GM19351 (cell line): ENCODE measurements at regions not wholly inside any gene's neighbourhood (a gene's known extent, or its start where the extent isn't known, plus 50 kb on each side); places are given as distances from the start of the nearest gene placed in this dataset.

Experiments
- ATAC-seq: cut with Tn5 transposase; IDR thresholded peaks from one replicate; pipeline ENCODE4 v1.9.1; 2021; ENCODE audit warnings: mild to moderate bottlenecking, moderate library complexity; ENCODE audit not compliant: unreplicated experiment

DNA sequence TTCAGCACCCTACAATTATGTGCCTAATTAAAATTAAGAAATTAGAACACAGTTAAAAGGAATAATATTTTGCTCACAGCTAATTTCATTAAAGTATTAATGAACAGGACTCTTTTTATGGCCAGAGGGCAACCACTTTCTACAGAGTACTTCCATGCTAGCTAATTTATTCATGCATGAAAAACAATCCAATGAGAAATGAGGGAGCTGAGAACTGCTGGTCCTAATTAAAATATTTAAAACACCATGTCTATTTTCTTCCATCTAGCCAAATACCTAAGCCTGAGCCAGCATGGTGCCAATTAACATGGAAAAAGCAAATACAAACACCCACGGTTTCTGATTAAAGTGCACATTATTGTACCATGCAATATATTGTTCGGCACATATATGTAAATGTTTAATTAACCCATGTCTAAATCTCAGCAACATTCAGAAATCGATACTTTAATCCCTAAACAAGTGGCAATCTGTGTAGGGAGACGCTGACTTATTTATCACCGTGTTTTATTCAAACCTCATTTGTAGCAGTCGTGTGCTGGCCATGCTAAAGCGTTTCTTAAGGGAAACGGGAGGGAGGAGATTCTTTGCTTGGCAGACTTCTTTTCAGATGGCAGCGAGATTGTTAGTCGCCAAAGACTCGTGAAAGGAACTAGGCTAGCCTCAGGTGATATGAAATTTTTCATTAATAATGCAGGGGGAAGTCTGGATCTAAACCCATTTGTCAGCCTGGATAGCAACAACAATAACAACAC, 193.5 kb downstream of the ANXA2 start:
- no peak for ATAC-seq

- ATAC-seq, result no peak
These were observed 189.1 kb downstream of the ANXA2 start for GRCh38 chr15:60208709-60209108.

- ATAC-seq, result no peak
These were observed 185.2 kb downstream of the ANXA2 start for GRCh38 chr15:60212536-60212935.

- no peak for ATAC-seq
These were observed 184.3 kb downstream of the ANXA2 start for GRCh38 chr15:60213377-60214000.

- no peak for ATAC-seq
These were observed 183.6 kb downstream of the ANXA2 start for GRCh38 chr15:60214201-60214600.

DNA sequence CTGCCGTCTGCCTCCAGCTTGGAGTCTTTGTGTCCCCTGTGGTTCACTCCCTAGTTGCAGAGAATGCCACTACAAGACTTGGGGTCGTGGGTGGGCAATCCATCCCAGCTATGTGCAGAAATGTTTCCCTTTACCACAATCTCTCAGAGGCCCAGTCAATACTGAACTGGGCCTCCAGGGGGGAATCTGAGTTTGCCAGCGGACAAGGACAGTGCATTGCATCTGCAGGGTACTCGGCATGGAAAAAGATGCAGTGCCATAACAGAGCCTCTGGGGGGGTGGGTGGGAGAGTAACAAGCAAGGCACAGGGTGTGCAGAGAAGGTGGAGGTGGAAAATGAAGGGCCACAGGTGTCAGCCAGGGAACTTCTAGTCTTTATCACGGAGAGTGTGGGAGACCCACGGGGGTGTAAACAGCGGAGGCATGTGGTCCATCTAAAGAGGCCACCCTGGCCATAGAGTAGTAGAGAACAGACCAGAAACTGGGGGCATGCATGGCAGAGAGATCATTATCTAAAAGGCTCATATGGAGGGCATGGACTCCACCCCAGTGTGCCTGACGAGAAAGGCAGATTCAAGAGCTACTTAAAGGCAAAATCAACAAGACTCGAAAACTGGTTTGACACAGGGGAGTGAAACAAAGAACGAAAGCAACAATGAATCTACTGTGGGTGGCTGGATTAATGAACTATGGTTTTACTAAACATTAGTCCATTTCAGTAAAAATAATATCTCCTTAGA, 182.4 kb downstream of the ANXA2 start:
- no peak for ATAC-seq

- ATAC-seq, result no peak
These were observed 180.6 kb downstream of the ANXA2 start for GRCh38 chr15:60217161-60217560.

DNA sequence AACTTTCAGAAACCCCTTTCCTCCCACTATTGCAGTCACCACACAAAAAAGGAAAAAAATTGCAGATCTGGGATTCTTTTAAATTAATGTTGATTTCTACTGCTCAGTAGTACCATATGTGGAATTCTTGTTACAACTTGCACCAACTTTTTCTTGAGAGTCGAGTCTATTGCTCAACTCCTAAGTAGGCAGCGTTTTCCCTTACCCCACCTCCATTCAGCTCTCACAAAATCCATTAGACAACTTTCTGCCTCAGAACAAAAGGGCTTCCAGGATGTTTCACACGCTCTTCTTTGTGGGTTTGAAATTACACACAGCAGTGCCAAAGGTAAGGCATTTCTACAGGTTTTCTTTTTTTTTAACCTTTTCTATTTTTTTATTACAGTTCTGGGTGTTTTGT, 179.5 kb downstream of the ANXA2 start:
- no peak for ATAC-seq

DNA sequence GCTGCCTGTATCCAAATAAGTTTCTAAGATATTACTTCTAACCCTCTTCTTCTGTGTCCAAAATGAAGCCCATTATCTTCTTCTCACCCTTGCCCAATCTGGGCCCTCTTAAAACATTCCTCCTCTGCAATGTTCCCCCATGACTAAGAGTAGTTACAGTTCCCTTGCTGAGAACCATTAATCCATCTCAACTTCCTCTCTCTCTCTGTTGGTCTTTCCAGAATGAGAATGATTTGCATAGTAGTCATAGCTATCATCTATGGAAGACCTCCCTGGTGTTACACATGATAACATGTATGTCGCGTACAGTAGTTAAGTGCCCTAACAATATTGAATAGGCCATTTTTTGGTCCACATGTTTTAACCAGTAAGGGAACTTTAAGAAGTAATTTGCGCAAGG, 177.9 kb downstream of the ANXA2 start:
- ATAC-seq, result no peak

- ATAC-seq, result no peak
These were observed 176.4 kb downstream of the ANXA2 start for GRCh38 chr15:60221356-60221755.

GRCh38 chr15:60222404-60222803, 175.4 kb downstream of the ANXA2 start:
- ATAC-seq, result no peak

DNA sequence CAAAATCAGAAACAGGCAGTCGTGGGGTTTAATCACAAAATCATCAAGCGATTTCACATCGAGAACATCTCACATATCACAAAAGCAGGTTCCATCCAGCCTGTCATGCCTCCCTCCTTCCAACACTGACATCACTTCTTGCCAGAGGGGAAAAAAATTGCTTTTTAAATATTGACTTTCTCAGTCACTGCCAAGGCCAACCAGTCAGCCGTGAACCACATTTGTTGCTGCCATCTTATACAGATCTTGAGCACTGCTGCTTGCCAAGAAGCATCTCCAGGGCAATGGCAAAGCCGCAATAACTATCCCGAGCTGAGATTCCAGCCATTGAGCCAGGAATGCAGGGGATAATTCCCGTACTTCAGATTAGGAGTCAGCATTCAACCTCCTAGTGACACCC, 174.6 kb downstream of the ANXA2 start:
- no peak for ATAC-seq

GRCh38 chr15:60226924-60227323, 170.9 kb downstream of the ANXA2 start:
- no peak for ATAC-seq

DNA sequence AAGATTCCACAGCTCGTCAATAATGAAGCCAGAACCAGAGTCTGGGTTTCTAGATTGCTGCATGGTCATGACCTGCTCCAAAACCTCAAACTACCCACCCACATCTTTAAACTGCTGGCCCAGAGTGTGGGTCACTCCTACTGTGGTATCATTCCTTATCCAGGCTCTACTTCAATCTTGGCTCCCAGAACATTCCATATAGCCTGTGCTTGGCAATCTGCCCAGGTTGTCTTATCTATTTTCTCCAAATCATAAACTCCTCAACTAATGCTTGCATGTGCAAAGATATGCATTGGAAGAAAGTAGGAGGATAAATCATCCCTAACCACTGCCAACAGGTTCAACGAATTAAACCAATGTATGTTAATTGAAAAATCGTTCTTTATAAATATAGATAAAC, 169.7 kb downstream of the ANXA2 start:
- ATAC-seq, result no peak

GRCh38 chr15:60228619-60229018, 169.2 kb downstream of the ANXA2 start:
- peak; percentile 64 for ATAC-seq

GRCh38 chr15:60235951-60236710, 161.7 kb downstream of the ANXA2 start:
- ATAC-seq, result no peak

DNA sequence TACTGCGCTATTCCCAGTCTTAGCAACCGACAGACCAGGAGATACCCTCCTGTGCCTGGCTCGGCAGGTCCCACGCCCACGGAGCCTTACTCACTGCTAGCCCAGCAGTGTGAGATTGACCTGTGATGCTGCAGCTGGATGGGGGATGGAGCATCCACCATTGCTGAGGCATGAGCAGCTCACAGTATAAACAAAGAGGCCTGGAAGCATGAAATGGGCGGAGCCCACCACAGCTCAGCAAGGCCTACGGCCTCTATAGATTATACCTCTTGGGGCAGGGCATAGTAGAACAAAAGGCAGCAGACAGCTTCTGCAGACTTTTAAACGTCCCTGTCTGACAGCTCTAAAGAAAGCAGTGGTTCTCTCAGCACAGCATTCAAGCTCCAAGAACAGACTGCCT, 160.3 kb downstream of the ANXA2 start:
- ATAC-seq, result no peak

GRCh38 chr15:60243769-60244168, 154.0 kb downstream of the ANXA2 start:
- ATAC-seq, result no peak

DNA sequence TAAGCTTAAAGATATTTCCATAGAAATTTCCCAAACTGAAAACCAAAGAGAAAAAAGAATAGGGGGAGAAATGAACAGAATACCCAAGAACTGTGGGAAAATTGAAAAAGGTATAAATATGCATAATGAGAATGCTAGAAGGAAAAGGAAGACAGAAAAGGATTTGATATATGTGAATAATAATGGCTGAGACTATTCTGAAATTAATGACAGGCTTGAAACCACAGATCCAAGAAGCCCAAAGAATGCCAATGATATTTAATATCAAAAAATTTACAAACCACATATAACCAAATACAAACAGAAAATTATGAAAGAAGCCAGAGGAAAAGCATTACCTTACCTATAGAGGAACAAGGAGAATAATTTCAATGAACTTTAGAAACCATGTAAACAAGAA, 153.0 kb downstream of the ANXA2 start:
- no peak for ATAC-seq

DNA sequence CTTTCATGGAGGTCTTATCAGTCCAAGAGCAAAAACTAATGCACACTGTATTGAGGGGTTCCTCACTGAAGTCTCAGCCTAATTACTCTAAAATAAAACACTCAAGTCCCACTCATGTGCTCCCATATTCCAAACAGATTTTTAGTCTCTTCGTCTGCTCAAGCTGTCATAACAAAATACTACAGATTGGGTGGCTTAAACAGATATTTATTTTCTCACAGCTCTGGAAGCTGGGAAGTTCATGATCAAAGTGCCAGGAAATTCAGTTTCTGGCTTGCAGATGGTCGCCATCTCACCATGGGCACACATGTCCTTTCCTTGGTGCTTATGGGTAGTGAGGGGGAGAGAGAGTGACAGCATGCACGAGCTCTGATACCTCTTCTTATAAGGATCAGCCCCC, 147.5 kb downstream of the ANXA2 start:
- ATAC-seq, result no peak

GRCh38 chr15:60251300-60252070, 146.3 kb downstream of the ANXA2 start:
- no peak for ATAC-seq
